Breast epithelium (tissue), 3 donors: ENCODE measurements at regions not wholly inside any gene's neighbourhood (a gene's known extent, or its start where the extent isn't known, plus 50 kb on each side); places are given as distances from the start of the nearest gene placed in this dataset.

Experiments
- POLR2A ChIP-seq: fragments of 450-650 bp; IDR thresholded peaks from one replicate; pipeline ENCODE4 v1.6.1; 2016; ENCODE audit warnings: antibody characterized with exemption, mild to moderate bottlenecking, moderate library complexity
- TF ChIP-seq, protein P1 (sequence below), 3 donors: fragments of 450-650 bp; IDR thresholded peaks; one replicate each; pipeline ENCODE4 v1.5.1; 2016 to 2017; ENCODE audit warnings: antibody characterized with exemption in 3 of 3, mild to moderate bottlenecking in 3 of 3, moderate library complexity in 3 of 3

DNA sequence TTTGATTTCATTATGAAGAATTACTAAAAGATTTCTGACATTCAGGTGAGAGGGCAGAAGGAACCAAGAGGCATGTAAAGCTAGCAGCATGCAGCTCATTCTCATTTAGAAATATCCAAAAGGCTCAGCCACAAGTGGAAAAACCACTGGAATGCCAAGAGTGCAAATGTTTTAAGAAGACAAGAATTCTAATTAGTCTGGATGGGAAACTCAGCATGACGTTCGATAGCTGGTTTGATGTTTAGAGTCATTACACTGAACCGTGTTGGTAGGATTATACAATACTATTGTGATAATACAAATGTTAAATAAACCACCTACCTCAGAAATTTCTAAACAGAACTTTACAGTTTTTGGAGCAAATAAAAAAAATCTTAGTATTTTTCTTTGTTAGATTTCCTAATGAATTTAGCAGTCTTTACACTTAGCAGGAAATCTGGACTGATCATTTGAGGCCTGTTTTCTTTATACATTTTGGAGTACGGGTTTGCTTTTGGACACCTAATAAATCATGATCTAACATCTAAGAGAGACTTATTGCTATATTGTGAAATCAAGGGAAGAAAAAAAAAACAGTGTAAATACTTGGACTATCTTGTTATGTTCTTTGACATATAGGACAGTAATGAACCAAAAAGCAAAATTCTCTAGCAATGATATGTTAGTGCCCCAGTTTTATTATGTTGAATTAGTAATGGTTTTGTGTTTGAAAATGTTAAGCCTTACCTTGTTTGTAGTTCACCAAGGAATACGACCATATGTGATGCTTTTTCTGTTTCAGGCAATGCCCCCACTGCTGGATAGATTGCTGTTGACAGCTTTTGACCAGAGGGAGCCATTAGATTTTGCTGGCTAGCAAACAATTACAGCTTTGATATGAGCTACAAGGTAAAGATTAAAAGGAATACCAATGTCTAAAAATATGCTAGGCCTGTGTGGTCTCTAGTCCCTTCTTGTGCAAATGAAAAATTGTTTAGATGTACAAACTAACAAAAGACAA is 354.1 kb upstream of the SEMA3A start:
- no peak for TF ChIP-seq POLR2A
- TF ChIP-seq, protein P1, sequence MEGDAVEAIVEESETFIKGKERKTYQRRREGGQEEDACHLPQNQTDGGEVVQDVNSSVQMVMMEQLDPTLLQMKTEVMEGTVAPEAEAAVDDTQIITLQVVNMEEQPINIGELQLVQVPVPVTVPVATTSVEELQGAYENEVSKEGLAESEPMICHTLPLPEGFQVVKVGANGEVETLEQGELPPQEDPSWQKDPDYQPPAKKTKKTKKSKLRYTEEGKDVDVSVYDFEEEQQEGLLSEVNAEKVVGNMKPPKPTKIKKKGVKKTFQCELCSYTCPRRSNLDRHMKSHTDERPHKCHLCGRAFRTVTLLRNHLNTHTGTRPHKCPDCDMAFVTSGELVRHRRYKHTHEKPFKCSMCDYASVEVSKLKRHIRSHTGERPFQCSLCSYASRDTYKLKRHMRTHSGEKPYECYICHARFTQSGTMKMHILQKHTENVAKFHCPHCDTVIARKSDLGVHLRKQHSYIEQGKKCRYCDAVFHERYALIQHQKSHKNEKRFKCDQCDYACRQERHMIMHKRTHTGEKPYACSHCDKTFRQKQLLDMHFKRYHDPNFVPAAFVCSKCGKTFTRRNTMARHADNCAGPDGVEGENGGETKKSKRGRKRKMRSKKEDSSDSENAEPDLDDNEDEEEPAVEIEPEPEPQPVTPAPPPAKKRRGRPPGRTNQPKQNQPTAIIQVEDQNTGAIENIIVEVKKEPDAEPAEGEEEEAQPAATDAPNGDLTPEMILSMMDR (IDR thresholded peaks at IDR 0.05), result no peak
